GM19239 (cell line): ENCODE measurements at regions not wholly inside any gene's neighbourhood (a gene's known extent, or its start where the extent isn't known, plus 50 kb on each side); places are given as distances from the start of the nearest gene placed in this dataset.
"Not testable (repeated sequence)": the region's sequence is repeated elsewhere in the genome, so short reads cannot be mapped to it uniquely, and the experiment has no call there.

Source experiments
- DNase-seq: peaks from one replicate; pipeline ENCODE4 v3.0.0; 2011; ENCODE audit warnings: low spot score; ENCODE audit not compliant: insufficient read length
- FAIRE-seq: peaks from 2 replicates; lab custom pipeline; 2011; peaks lifted over from hg19 to GRCh38; lab: Jason Lieb, UNC

GRCh38 chr6:163771180-163771579 is 356.7 kb downstream of the QKI start:
- DNase-seq, result no peak
- no peak for FAIRE-seq

- FAIRE-seq (no peak), DNase-seq (no peak)
Measured at GRCh38 chr6:163768905-163769304, 354.4 kb downstream of the QKI start.

- DNase-seq (no peak), FAIRE-seq (peak; percentile 31)
Measured at GRCh38 chr6:163766936-163767335, 352.4 kb downstream of the QKI start.

GRCh38 chr6:163765335-163765734 is 350.8 kb downstream of the QKI start:
- FAIRE-seq (no peak), DNase-seq (no peak)

GRCh38 chr6:163764565-163764964 is 350.0 kb downstream of the QKI start:
- DNase-seq, result no peak

GRCh38 chr6:163761481-163761880 is 347.0 kb downstream of the QKI start:
- FAIRE-seq (no peak), DNase-seq (no peak)

More at GRCh38 chr6:163764565-163764964, 350.0 kb downstream of the QKI start:
- no peak for FAIRE-seq

GRCh38 chr6:163760860-163761259 is 346.3 kb downstream of the QKI start:
- DNase-seq, result no peak
- no peak for FAIRE-seq

- no peak for DNase-seq
- FAIRE-seq, result no peak
Measured at GRCh38 chr6:163759542-163759941, 345.0 kb downstream of the QKI start.

- no peak for FAIRE-seq
- DNase-seq, result no peak
Measured at GRCh38 chr6:163757520-163757919, 343.0 kb downstream of the QKI start.

- peak; percentile 50 for DNase-seq
- FAIRE-seq, result peak; percentile 93
Measured at GRCh38 chr6:163756079-163756478, 341.6 kb downstream of the QKI start.

GRCh38 chr6:163754866-163755265 is 340.3 kb downstream of the QKI start:
- FAIRE-seq (no peak), DNase-seq (no peak)

- DNase-seq (no peak), FAIRE-seq (no peak)
Measured at GRCh38 chr6:163753430-163753829, 338.9 kb downstream of the QKI start.

- FAIRE-seq (no peak), DNase-seq (no peak)
Measured at GRCh38 chr6:163752446-163752845, 337.9 kb downstream of the QKI start.

- DNase-seq (no peak), FAIRE-seq (no peak)
Measured at GRCh38 chr6:163751032-163751525, 336.6 kb downstream of the QKI start.

- FAIRE-seq, result no peak
- no peak for DNase-seq
Measured at GRCh38 chr6:163750431-163751031, 336.0 kb downstream of the QKI start.

GRCh38 chr6:163748886-163749285 is 334.4 kb downstream of the QKI start:
- FAIRE-seq, result no peak

GRCh38 chr6:163748036-163748435 is 333.5 kb downstream of the QKI start:
- DNase-seq (no peak), FAIRE-seq (no peak)

More at GRCh38 chr6:163748886-163749285, 334.4 kb downstream of the QKI start:
- DNase-seq, result no peak

GRCh38 chr6:163747058-163747457 is 332.5 kb downstream of the QKI start:
- FAIRE-seq, DNase-seq: not testable (repeated sequence)

- FAIRE-seq, result no peak
- DNase-seq, result no peak
Measured at GRCh38 chr6:163745536-163746400, 331.2 kb downstream of the QKI start.

GRCh38 chr6:163744256-163744925 is 329.9 kb downstream of the QKI start:
- DNase-seq, result no peak
- FAIRE-seq, result no peak

- no peak for FAIRE-seq
- DNase-seq, result no peak
Measured at GRCh38 chr6:163743796-163744195, 329.3 kb downstream of the QKI start.
